ENCODE measurements at regions not wholly inside any gene's neighbourhood (a gene's known extent, or its start where the extent isn't known, plus 50 kb on each side); places are given as distances from the start of the nearest gene placed in this dataset.

DNA sequence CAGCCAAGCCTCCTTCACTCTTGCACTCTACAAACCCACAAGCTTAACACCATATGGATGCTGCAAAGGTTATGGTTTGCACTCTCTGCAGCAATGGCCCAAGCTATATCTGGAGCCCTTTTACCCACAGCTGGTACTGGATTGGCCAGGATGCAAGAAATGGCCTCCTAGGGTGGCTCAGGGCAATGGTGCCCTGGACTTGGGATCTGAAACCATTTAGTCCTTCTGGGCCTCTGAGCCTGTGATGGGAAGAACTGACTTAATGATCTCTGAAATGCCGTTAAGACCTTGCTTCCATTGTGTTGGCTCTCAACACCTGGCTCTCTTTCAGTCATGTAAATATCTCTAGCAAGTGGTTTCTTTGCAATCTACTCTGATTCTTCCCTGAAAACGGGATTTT is 626.0 kb downstream of the KCTD8 start:
- Histone ChIP-seq H3K27me3 (replicated peaks; ENCODE audit: insufficient read depth) (no peaks in the 10 kb centered on the region), H3K4me1 (ENCODE audit: control insufficient read depth in 1 of 2, low read depth in 2 of 2) (no peaks in the 10 kb centered on the region), H3K36me3 (no peaks in the 10 kb centered on the region), H3K9me3 (peaks cover 3% of the 10 kb centered on the region), H3K27ac (no peak overlapping the region), H3K4me3 (no peak overlapping the region)
- no peak for ATAC-seq (ENCODE audit: insufficient number of reproducible peaks, low FRiP score, low read depth)
- DNase-seq (ENCODE audit: low spot score), result no peak
- TF ChIP-seq, protein P1, sequence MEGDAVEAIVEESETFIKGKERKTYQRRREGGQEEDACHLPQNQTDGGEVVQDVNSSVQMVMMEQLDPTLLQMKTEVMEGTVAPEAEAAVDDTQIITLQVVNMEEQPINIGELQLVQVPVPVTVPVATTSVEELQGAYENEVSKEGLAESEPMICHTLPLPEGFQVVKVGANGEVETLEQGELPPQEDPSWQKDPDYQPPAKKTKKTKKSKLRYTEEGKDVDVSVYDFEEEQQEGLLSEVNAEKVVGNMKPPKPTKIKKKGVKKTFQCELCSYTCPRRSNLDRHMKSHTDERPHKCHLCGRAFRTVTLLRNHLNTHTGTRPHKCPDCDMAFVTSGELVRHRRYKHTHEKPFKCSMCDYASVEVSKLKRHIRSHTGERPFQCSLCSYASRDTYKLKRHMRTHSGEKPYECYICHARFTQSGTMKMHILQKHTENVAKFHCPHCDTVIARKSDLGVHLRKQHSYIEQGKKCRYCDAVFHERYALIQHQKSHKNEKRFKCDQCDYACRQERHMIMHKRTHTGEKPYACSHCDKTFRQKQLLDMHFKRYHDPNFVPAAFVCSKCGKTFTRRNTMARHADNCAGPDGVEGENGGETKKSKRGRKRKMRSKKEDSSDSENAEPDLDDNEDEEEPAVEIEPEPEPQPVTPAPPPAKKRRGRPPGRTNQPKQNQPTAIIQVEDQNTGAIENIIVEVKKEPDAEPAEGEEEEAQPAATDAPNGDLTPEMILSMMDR (IDR thresholded peaks at IDR 0.05), result no peak

DNA sequence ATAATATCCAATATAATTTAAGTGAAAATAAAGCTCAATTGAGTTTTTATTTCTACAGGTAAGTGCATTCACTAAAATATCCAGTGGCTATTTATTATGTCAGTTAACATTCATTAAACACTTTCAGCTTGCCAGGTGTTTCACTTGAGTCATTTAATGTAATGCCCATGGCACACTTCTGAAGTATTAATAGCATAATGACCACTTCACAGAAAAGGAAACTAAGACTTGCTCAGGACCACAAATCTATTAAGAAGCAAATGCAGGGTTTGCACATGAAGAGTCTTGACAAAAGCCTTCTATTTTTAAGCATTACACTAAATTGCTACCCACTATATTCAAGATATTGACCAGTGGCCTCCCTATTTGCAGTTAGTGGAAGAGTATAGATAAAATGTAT is 612.7 kb downstream of the KCTD8 start:
- Histone ChIP-seq H3K4me1 (ENCODE audit: control insufficient read depth in 1 of 2, low read depth in 2 of 2) (no peaks in the 10 kb centered on the region), H3K36me3 (no peaks in the 10 kb centered on the region), H3K27me3 (replicated peaks; ENCODE audit: insufficient read depth) (no peaks in the 10 kb centered on the region), H3K4me3 (no peak overlapping the region), H3K27ac (no peak overlapping the region), H3K9me3 (no peaks in the 10 kb centered on the region)
- DNase-seq (ENCODE audit: low spot score) (no peak), ATAC-seq (ENCODE audit: insufficient number of reproducible peaks, low FRiP score, low read depth) (no peak)
- TF ChIP-seq, protein P1 (IDR thresholded peaks at IDR 0.05), result no peak

DNA sequence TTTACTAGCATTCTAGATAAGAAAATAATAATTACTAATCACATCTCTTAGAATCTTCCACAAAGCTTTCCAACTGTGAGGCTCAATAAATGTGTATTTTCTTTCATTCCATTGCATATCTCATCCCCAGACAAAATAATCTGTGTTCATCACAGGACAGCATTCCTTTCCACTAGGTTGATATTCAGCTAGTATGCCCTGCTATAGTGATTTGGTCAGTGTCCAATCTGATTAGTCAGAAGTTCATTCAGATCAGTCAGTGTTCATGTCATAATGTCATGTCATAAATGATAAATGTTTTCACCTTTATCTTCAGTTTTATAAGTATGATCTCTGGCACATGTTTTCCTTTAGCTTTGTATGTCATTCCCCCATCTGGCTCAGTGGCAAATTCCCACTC is 611.4 kb downstream of the KCTD8 start:
- TF ChIP-seq, protein P1 (IDR thresholded peaks at IDR 0.05), result no peak
- no peaks in the 10 kb centered on the region for H3K36me3 ChIP-seq
- no peaks in the 10 kb centered on the region for H3K27me3 ChIP-seq (replicated peaks; ENCODE audit: insufficient read depth)
- ATAC-seq (ENCODE audit: insufficient number of reproducible peaks, low FRiP score, low read depth) (no peak), DNase-seq (ENCODE audit: low spot score) (no peak)
- no peak overlapping the region for H3K27ac ChIP-seq
- H3K9me3 ChIP-seq, result no peaks in the 10 kb centered on the region
- no peak overlapping the region for H3K4me3 ChIP-seq
- H3K4me1 ChIP-seq (ENCODE audit: control insufficient read depth in 1 of 2, low read depth in 2 of 2), result no peaks in the 10 kb centered on the region

DNA sequence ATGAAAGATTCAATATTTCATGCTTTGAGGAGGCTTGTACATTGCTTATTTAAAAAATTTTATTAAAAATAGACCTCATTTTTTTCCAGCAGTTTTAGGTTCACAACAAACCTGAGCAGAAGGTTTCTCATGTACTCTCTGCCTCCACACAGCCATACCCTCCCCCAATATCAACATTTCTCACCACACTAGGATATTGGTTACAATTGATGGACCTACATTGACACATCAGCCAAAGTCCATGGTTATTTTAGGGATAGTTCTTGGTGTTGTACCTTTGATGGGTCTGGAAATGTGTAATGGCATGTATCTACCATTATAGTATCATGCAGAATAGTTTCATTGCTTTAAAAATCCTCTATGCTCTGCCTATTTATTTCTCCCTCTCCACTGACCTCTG is 611.0 kb downstream of the KCTD8 start:
- ATAC-seq (ENCODE audit: insufficient number of reproducible peaks, low FRiP score, low read depth), result no peak
- Histone ChIP-seq H3K9me3 (no peaks in the 10 kb centered on the region), H3K27ac (no peak overlapping the region), H3K4me1 (ENCODE audit: control insufficient read depth in 1 of 2, low read depth in 2 of 2) (no peaks in the 10 kb centered on the region), H3K4me3 (no peak overlapping the region), H3K27me3 (replicated peaks; ENCODE audit: insufficient read depth) (no peaks in the 10 kb centered on the region), H3K36me3 (no peaks in the 10 kb centered on the region)
- no peak for DNase-seq (ENCODE audit: low spot score)
- TF ChIP-seq, protein P1 (IDR thresholded peaks at IDR 0.05), result no peak

DNA sequence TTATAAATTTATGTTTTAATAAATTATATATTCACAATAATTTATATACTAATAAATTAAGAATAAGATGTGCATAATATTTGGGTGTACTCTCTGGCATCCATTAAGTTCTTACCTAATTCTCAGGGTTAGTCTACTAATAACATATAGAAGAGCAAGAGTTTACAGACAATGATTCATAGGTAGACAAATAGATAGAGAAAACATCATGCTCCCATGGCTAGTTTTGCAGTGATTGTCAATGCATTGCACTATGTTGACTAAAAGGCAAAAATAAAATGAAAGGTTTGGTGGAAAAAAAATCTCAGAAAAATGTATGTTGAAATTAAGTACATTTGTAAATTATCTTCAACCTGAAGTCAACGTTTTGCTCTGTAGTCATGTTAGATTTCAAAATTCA is 606.0 kb downstream of the KCTD8 start:
- Histone ChIP-seq H3K27me3 (replicated peaks; ENCODE audit: insufficient read depth) (no peaks in the 10 kb centered on the region), H3K36me3 (no peaks in the 10 kb centered on the region), H3K27ac (no peak overlapping the region), H3K4me1 (ENCODE audit: control insufficient read depth in 1 of 2, low read depth in 2 of 2) (no peaks in the 10 kb centered on the region), H3K9me3 (no peaks in the 10 kb centered on the region), H3K4me3 (no peak overlapping the region)
- TF ChIP-seq, protein P1 (IDR thresholded peaks at IDR 0.05), result no peak
- DNase-seq (ENCODE audit: low spot score) (no peak), ATAC-seq (ENCODE audit: insufficient number of reproducible peaks, low FRiP score, low read depth) (no peak)
